ENCODE measurements at regions not wholly inside any gene's neighbourhood (a gene's known extent, or its start where the extent isn't known, plus 50 kb on each side); places are given as distances from the start of the nearest gene placed in this dataset.

DNA sequence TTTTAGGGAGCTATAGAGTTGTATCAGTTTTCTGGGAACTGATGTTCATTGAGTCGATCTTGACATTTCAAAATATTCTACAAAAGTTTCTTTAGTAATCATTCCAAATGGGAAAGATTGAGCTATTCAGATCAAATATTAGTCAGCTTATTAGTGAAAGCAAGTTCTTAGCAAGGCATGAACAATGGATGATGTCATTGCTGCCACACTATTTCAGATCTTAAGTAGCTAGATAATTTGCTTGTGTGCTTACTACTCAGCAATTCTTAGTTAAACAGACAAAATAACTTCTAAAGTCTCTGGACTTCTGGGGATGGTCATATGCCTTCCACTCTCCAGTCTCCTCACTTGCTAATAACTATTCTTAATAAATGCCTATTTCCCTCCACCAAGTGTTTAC, 69.0 kb upstream of the CDH8 start:
- TF ChIP-seq, protein P1, sequence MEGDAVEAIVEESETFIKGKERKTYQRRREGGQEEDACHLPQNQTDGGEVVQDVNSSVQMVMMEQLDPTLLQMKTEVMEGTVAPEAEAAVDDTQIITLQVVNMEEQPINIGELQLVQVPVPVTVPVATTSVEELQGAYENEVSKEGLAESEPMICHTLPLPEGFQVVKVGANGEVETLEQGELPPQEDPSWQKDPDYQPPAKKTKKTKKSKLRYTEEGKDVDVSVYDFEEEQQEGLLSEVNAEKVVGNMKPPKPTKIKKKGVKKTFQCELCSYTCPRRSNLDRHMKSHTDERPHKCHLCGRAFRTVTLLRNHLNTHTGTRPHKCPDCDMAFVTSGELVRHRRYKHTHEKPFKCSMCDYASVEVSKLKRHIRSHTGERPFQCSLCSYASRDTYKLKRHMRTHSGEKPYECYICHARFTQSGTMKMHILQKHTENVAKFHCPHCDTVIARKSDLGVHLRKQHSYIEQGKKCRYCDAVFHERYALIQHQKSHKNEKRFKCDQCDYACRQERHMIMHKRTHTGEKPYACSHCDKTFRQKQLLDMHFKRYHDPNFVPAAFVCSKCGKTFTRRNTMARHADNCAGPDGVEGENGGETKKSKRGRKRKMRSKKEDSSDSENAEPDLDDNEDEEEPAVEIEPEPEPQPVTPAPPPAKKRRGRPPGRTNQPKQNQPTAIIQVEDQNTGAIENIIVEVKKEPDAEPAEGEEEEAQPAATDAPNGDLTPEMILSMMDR (conservative IDR thresholded peaks at IDR 0.05): no peak
- no peak for TF ChIP-seq ZFX (IDR thresholded peaks at IDR 0.05)

Data from C4-2B (cell line).